ENCODE measurements at regions not wholly inside any gene's neighbourhood (a gene's known extent, or its start where the extent isn't known, plus 50 kb on each side); places are given as distances from the start of the nearest gene placed in this dataset.
A peak's percentile ranks its signal among the peaks of the same experiment; 100 is the strongest.

- no peak overlapping the region for H3K4me3 ChIP-seq (ENCODE audit: low read length)
- CTCF ChIA-PET, result no interaction called here
- no peak overlapping the region for H3K27ac Mint-ChIP-seq
- H3K9me3 ChIP-seq (ENCODE audit: low read length), result no peaks in the 10 kb centered on the region
- no peaks in the 10 kb centered on the region for H3K4me1 Mint-ChIP-seq
- no peaks in the 10 kb centered on the region for H3K36me3 ChIP-seq (ENCODE audit: insufficient read depth, low read length)
- POLR2A ChIA-PET, result no interaction called here
- H3K4me3 Mint-ChIP-seq, result no peak overlapping the region
- H3K4me1 ChIP-seq (ENCODE audit: insufficient read depth, low read length), result no peaks in the 10 kb centered on the region
- no peaks in the 10 kb centered on the region for H3K27me3 ChIP-seq (ENCODE audit: insufficient read depth, low read length, poor library complexity, severe bottlenecking)
- peaks cover 8 to 20% (median 12%) of the 10 kb centered on the region in 5 donors for H3K9me3 Mint-ChIP-seq
- no peak for DNase-seq
- H3K27ac ChIP-seq (ENCODE audit: low read depth, low read length), result no peak overlapping the region
- H3K27me3 Mint-ChIP-seq, result no peaks in the 10 kb centered on the region
- no peaks in the 10 kb centered on the region for H3K36me3 Mint-ChIP-seq
Observed at GRCh38 chr5:8304341-8304740, 435.4 kb downstream of the MTRR start.

- Mint-ChIP-seq H3K27me3 (no peaks in the 10 kb centered on the region), H3K36me3 (no peaks in the 10 kb centered on the region), H3K4me3 (no peak overlapping the region), H3K27ac (no peak overlapping the region), H3K4me1 (no peaks in the 10 kb centered on the region), H3K9me3 (peaks cover 7 to 30% (median 16%) of the 10 kb centered on the region in 5 donors)
- Histone ChIP-seq H3K36me3 (ENCODE audit: insufficient read depth, low read length) (no peaks in the 10 kb centered on the region), H3K4me1 (ENCODE audit: insufficient read depth, low read length) (no peaks in the 10 kb centered on the region), H3K9me3 (ENCODE audit: low read length) (no peaks in the 10 kb centered on the region), H3K27ac (ENCODE audit: low read depth, low read length) (no peak overlapping the region), H3K27me3 (ENCODE audit: insufficient read depth, low read length, poor library complexity, severe bottlenecking) (no peaks in the 10 kb centered on the region), H3K4me3 (ENCODE audit: low read length) (no peak overlapping the region)
- CTCF ChIA-PET, result no interaction called here
- POLR2A ChIA-PET, result no interaction called here
- no peak for DNase-seq
Observed at GRCh38 chr5:8306288-8306896, 437.4 kb downstream of the MTRR start.

- H3K4me1 ChIP-seq (ENCODE audit: insufficient read depth, low read length), result no peaks in the 10 kb centered on the region
- no peak overlapping the region for H3K27ac Mint-ChIP-seq
- CTCF ChIA-PET, result no interaction called here
- no peak overlapping the region for H3K4me3 Mint-ChIP-seq
- H3K27me3 Mint-ChIP-seq, result no peaks in the 10 kb centered on the region
- no peaks in the 10 kb centered on the region for H3K9me3 ChIP-seq (ENCODE audit: low read length)
- no peaks in the 10 kb centered on the region for H3K36me3 Mint-ChIP-seq
- H3K27ac ChIP-seq (ENCODE audit: low read depth, low read length), result no peak overlapping the region
- peaks cover 0 to 23% (median 8%) of the 10 kb centered on the region in 5 donors for H3K9me3 Mint-ChIP-seq
- H3K36me3 ChIP-seq (ENCODE audit: insufficient read depth, low read length), result no peaks in the 10 kb centered on the region
- no peak for DNase-seq
- POLR2A ChIA-PET, result no interaction called here
- H3K4me3 ChIP-seq (ENCODE audit: low read length), result no peak overlapping the region
- no peaks in the 10 kb centered on the region for H3K27me3 ChIP-seq (ENCODE audit: insufficient read depth, low read length, poor library complexity, severe bottlenecking)
- no peaks in the 10 kb centered on the region for H3K4me1 Mint-ChIP-seq
Observed at GRCh38 chr5:8314965-8315364, 446.0 kb downstream of the MTRR start.

- DNase-seq, result no peak
- POLR2A ChIA-PET, result no interaction called here
- Mint-ChIP-seq H3K36me3 (no peaks in the 10 kb centered on the region), H3K27ac (no peak overlapping the region), H3K9me3 (peaks cover 0 to 17% (median 8%) of the 10 kb centered on the region in 5 donors), H3K27me3 (no peaks in the 10 kb centered on the region), H3K4me3 (no peak overlapping the region), H3K4me1 (no peaks in the 10 kb centered on the region)
- Histone ChIP-seq H3K4me1 (ENCODE audit: insufficient read depth, low read length) (no peaks in the 10 kb centered on the region), H3K9me3 (ENCODE audit: low read length) (no peaks in the 10 kb centered on the region), H3K36me3 (ENCODE audit: insufficient read depth, low read length) (no peaks in the 10 kb centered on the region), H3K27me3 (ENCODE audit: insufficient read depth, low read length, poor library complexity, severe bottlenecking) (no peaks in the 10 kb centered on the region), H3K27ac (ENCODE audit: low read depth, low read length) (no peak overlapping the region), H3K4me3 (ENCODE audit: low read length) (no peak overlapping the region)
- CTCF ChIA-PET, result no interaction called here
Observed at GRCh38 chr5:8316608-8317280, 447.8 kb downstream of the MTRR start.

GRCh38 chr5:8317335-8317734 lies 448.4 kb downstream of the MTRR start:
- Mint-ChIP-seq H3K27ac (no peak overlapping the region), H3K27me3 (no peaks in the 10 kb centered on the region), H3K4me3 (no peak overlapping the region), H3K9me3 (peaks cover 0 to 17% (median 9%) of the 10 kb centered on the region in 5 donors), H3K36me3 (no peaks in the 10 kb centered on the region), H3K4me1 (no peaks in the 10 kb centered on the region)
- H3K9me3 ChIP-seq (ENCODE audit: low read length), result no peaks in the 10 kb centered on the region
- H3K4me3 ChIP-seq (ENCODE audit: low read length), result no peak overlapping the region
- no peaks in the 10 kb centered on the region for H3K36me3 ChIP-seq (ENCODE audit: insufficient read depth, low read length)
- no peaks in the 10 kb centered on the region for H3K4me1 ChIP-seq (ENCODE audit: insufficient read depth, low read length)
- H3K27ac ChIP-seq (ENCODE audit: low read depth, low read length), result no peak overlapping the region
- DNase-seq, result no peak
- ChIA-PET CTCF (no interaction called here), POLR2A (no interaction called here)
- no peaks in the 10 kb centered on the region for H3K27me3 ChIP-seq (ENCODE audit: insufficient read depth, low read length, poor library complexity, severe bottlenecking)

- Mint-ChIP-seq H3K9me3 (peaks cover 0 to 13% (median 6%) of the 10 kb centered on the region in 5 donors), H3K36me3 (no peaks in the 10 kb centered on the region), H3K4me1 (no peaks in the 10 kb centered on the region), H3K4me3 (no peak overlapping the region), H3K27me3 (no peaks in the 10 kb centered on the region), H3K27ac (peak overlapping the region in 1 of 8 donors; percentile 69)
- no peak for DNase-seq
- H3K36me3 ChIP-seq (ENCODE audit: insufficient read depth, low read length), result no peaks in the 10 kb centered on the region
- no peaks in the 10 kb centered on the region for H3K27me3 ChIP-seq (ENCODE audit: insufficient read depth, low read length, poor library complexity, severe bottlenecking)
- no peak overlapping the region for H3K4me3 ChIP-seq (ENCODE audit: low read length)
- H3K4me1 ChIP-seq (ENCODE audit: insufficient read depth, low read length), result no peaks in the 10 kb centered on the region
- H3K9me3 ChIP-seq (ENCODE audit: low read length), result no peaks in the 10 kb centered on the region
- CTCF ChIA-PET, result no interaction called here
- H3K27ac ChIP-seq (ENCODE audit: low read depth, low read length), result no peak overlapping the region
- POLR2A ChIA-PET, result no interaction called here
Observed at GRCh38 chr5:8320244-8320643, 451.3 kb downstream of the MTRR start.

- Mint-ChIP-seq H3K4me3 (no peak overlapping the region), H3K9me3 (peaks cover 1 to 13% (median 6%) of the 10 kb centered on the region in 5 donors), H3K27ac (no peak overlapping the region), H3K4me1 (no peaks in the 10 kb centered on the region), H3K36me3 (no peaks in the 10 kb centered on the region), H3K27me3 (no peaks in the 10 kb centered on the region)
- no peaks in the 10 kb centered on the region for H3K27me3 ChIP-seq (ENCODE audit: insufficient read depth, low read length, poor library complexity, severe bottlenecking)
- no peak overlapping the region for H3K27ac ChIP-seq (ENCODE audit: low read depth, low read length)
- CTCF ChIA-PET, result no interaction called here
- H3K36me3 ChIP-seq (ENCODE audit: insufficient read depth, low read length), result no peaks in the 10 kb centered on the region
- H3K4me1 ChIP-seq (ENCODE audit: insufficient read depth, low read length), result no peaks in the 10 kb centered on the region
- POLR2A ChIA-PET, result no interaction called here
- DNase-seq, result no peak
- no peak overlapping the region for H3K4me3 ChIP-seq (ENCODE audit: low read length)
- no peaks in the 10 kb centered on the region for H3K9me3 ChIP-seq (ENCODE audit: low read length)
Observed at GRCh38 chr5:8321272-8321671, 452.3 kb downstream of the MTRR start.

GRCh38 chr5:8322484-8322883 lies 453.5 kb downstream of the MTRR start:
- H3K27ac Mint-ChIP-seq, result no peak overlapping the region
- Histone ChIP-seq H3K9me3 (ENCODE audit: low read length) (no peaks in the 10 kb centered on the region), H3K27ac (ENCODE audit: low read depth, low read length) (no peak overlapping the region), H3K36me3 (ENCODE audit: insufficient read depth, low read length) (no peaks in the 10 kb centered on the region), H3K4me1 (ENCODE audit: insufficient read depth, low read length) (no peaks in the 10 kb centered on the region), H3K27me3 (ENCODE audit: insufficient read depth, low read length, poor library complexity, severe bottlenecking) (no peaks in the 10 kb centered on the region), H3K4me3 (ENCODE audit: low read length) (no peak overlapping the region)
- H3K36me3 Mint-ChIP-seq, result no peaks in the 10 kb centered on the region
- no peaks in the 10 kb centered on the region for H3K27me3 Mint-ChIP-seq
- ChIA-PET POLR2A (no interaction called here), CTCF (no interaction called here)
- no peak overlapping the region for H3K4me3 Mint-ChIP-seq
- no peaks in the 10 kb centered on the region for H3K4me1 Mint-ChIP-seq
- no peak for DNase-seq
- peaks cover 1 to 17% (median 6%) of the 10 kb centered on the region in 5 donors for H3K9me3 Mint-ChIP-seq

Measured in CD8-positive, alpha-beta memory T cell (primary cell).